Uterus (tissue), 2 donors: ENCODE measurements at regions not wholly inside any gene's neighbourhood (a gene's known extent, or its start where the extent isn't known, plus 50 kb on each side); places are given as distances from the start of the nearest gene placed in this dataset.

Experiments used
- POLR2A ChIP-seq, 2 donors: fragments of 450-650 bp; IDR thresholded peaks; one replicate each; pipeline ENCODE4 v1.6.1; 2016; ENCODE audit warnings: antibody characterized with exemption in 2 of 2, mild to moderate bottlenecking in 1 of 2, moderate library complexity in 1 of 2
- TF ChIP-seq, protein P1 (sequence below), 4 experiments: fragments of 200-600 bp in 2 of 4; fragments of 450-650 bp in 2 of 4; sonication (generic) in 2 of 4; IDR thresholded peaks; one replicate each; pipeline ENCODE4 v1.5.1; 2016 to 2019; ENCODE audit warnings: antibody characterized with exemption in 4 of 4, mild to moderate bottlenecking in 2 of 4, moderate library complexity in 1 of 4

DNA sequence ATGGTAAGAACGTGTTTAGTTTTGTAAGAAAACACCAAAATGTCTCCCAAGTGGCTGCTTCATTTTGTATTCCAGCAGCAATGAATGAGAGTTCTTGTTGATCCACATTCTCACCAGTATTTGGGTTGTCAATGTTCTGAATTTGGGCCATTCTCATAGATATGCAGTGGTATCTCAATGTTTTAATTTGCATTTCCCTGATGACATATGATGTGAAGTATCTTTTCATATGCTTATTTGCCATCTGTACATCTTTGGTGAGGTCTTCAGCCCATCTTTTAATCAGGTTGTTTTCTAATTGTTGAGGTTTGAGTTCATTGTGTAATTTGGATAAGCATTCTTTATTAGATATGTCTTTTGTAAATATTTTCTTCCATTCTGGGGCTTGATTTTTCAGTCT, 436.8 kb upstream of the IRAK1BP1 start:
- TF ChIP-seq, protein P1, sequence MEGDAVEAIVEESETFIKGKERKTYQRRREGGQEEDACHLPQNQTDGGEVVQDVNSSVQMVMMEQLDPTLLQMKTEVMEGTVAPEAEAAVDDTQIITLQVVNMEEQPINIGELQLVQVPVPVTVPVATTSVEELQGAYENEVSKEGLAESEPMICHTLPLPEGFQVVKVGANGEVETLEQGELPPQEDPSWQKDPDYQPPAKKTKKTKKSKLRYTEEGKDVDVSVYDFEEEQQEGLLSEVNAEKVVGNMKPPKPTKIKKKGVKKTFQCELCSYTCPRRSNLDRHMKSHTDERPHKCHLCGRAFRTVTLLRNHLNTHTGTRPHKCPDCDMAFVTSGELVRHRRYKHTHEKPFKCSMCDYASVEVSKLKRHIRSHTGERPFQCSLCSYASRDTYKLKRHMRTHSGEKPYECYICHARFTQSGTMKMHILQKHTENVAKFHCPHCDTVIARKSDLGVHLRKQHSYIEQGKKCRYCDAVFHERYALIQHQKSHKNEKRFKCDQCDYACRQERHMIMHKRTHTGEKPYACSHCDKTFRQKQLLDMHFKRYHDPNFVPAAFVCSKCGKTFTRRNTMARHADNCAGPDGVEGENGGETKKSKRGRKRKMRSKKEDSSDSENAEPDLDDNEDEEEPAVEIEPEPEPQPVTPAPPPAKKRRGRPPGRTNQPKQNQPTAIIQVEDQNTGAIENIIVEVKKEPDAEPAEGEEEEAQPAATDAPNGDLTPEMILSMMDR (IDR thresholded peaks at IDR 0.05), result no peak
- no peak for TF ChIP-seq POLR2A (IDR thresholded peaks at IDR 0.05)
